WTC11 (cell line): ENCODE measurements at regions not wholly inside any gene's neighbourhood (a gene's known extent, or its start where the extent isn't known, plus 50 kb on each side); places are given as distances from the start of the nearest gene placed in this dataset.

Experiments
- CREB1 ChIP-seq: sonication (generic); formaldehyde crosslinking; IDR thresholded peaks from 2 replicates; pipeline ENCODE4 v1.8.0; 2023; ENCODE audit warnings: mild to moderate bottlenecking, missing genetic modification reagents
- ELF4 ChIP-seq: sonication (generic); formaldehyde crosslinking; IDR thresholded peaks from 2 replicates; pipeline ENCODE4 v1.8.1; 2022; ENCODE audit warnings: low read depth, mild to moderate bottlenecking, moderate library complexity, missing genetic modification reagents
- TF ChIP-seq, protein P1 (sequence below): fragments of 200-600 bp; IDR thresholded peaks from 2 replicates; pipeline ENCODE4 v1.8.0; 2022; ENCODE audit warnings: antibody characterized with exemption

DNA sequence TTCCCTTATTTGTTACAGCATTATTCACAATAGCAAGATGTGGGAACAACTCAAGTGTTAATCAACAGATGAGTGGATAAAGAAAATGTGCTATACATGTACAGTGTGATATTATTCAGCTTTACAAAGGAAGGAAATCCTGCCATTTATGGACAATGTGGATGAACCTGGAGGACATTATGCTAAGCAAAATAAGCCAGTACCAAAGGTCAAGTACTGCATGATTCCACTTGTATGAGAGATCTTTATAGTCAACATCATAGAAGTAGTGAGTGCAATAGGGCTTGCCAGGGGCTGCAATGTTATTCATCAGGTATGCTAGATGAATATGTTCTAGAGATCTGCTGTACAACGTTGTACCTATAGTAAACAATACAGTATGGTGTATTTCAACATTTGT lies 138.5 kb upstream of the AGR3 start:
- TF ChIP-seq, protein P1, sequence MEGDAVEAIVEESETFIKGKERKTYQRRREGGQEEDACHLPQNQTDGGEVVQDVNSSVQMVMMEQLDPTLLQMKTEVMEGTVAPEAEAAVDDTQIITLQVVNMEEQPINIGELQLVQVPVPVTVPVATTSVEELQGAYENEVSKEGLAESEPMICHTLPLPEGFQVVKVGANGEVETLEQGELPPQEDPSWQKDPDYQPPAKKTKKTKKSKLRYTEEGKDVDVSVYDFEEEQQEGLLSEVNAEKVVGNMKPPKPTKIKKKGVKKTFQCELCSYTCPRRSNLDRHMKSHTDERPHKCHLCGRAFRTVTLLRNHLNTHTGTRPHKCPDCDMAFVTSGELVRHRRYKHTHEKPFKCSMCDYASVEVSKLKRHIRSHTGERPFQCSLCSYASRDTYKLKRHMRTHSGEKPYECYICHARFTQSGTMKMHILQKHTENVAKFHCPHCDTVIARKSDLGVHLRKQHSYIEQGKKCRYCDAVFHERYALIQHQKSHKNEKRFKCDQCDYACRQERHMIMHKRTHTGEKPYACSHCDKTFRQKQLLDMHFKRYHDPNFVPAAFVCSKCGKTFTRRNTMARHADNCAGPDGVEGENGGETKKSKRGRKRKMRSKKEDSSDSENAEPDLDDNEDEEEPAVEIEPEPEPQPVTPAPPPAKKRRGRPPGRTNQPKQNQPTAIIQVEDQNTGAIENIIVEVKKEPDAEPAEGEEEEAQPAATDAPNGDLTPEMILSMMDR: no peak
- TF ChIP-seq CREB1 (CRISPR knock-in tag) (no peak), ELF4 (CRISPR knock-in tag) (no peak)
